Trophoblast cell (in vitro differentiated cells and primary cell): ENCODE measurements at regions not wholly inside any gene's neighbourhood (a gene's known extent, or its start where the extent isn't known, plus 50 kb on each side); places are given as distances from the start of the nearest gene placed in this dataset.
"Not testable (repeated sequence)": the region's sequence is repeated elsewhere in the genome, so short reads cannot be mapped to it uniquely, and the experiment has no call there.

ENCODE experiments used
- DNase-seq, 2 donors: peaks; one replicate each; pipeline ENCODE4 v3.0.0-alpha.2; 2016
- H2AFZ ChIP-seq: 2 replicates; pipeline ENCODE4 v1.6.1; 2013; ENCODE audit warnings: low read length, moderate library complexity, mild to moderate bottlenecking; ENCODE audit not compliant: insufficient read depth, poor library complexity
- H2AK5ac ChIP-seq: 2 replicates; pipeline ENCODE4 v1.6.1; 2013; ENCODE audit warnings: mild to moderate bottlenecking, low read length
- H2BK120ac ChIP-seq: 2 replicates; pipeline ENCODE4 v1.6.1; 2013; ENCODE audit warnings: low read length, mild to moderate bottlenecking, moderate library complexity; ENCODE audit not compliant: insufficient read depth, poor library complexity
- H2BK12ac ChIP-seq: 2 replicates; pipeline ENCODE4 v1.6.1; 2013; ENCODE audit warnings: mild to moderate bottlenecking, low read length, moderate library complexity
- H2BK5ac ChIP-seq: 2 replicates; pipeline ENCODE4 v1.6.1; 2013; ENCODE audit warnings: low read length, low read depth, moderate library complexity, mild to moderate bottlenecking; ENCODE audit not compliant: poor library complexity
- H3K14ac ChIP-seq: 2 replicates; pipeline ENCODE4 v1.6.1; 2013; ENCODE audit warnings: mild to moderate bottlenecking, low read length
- H3K18ac ChIP-seq: 2 replicates; pipeline ENCODE4 v1.6.1; 2013; ENCODE audit warnings: mild to moderate bottlenecking, low read length
- H3K23ac ChIP-seq: 2 replicates; pipeline ENCODE4 v1.6.1; 2013; ENCODE audit warnings: low read length
- H3K27ac ChIP-seq: 2 replicates; pipeline ENCODE4 v1.5.1; 2013; ENCODE audit warnings: low read depth, mild to moderate bottlenecking, inconsistent platforms, low read length, moderate library complexity
- H3K27me3 ChIP-seq: 2 replicates; pipeline ENCODE4 v1.6.1; 2013; ENCODE audit warnings: inconsistent platforms, mild to moderate bottlenecking, low read length, moderate library complexity; ENCODE audit not compliant: insufficient read depth
- H3K36me3 ChIP-seq, 2 experiments: 1 replicate in 1 of 2; 2 replicates in 1 of 2; pipeline ENCODE4 v1.6.1; 2013; ENCODE audit warnings: low read length in 2 of 2, mild to moderate bottlenecking in 2 of 2, moderate library complexity in 1 of 2; ENCODE audit not compliant: insufficient read depth in 2 of 2, control insufficient read depth in 1 of 2
- H3K4ac ChIP-seq: 2 replicates; pipeline ENCODE4 v1.6.1; 2013; ENCODE audit warnings: low read depth, mild to moderate bottlenecking, low read length, moderate library complexity
- H3K4me1 ChIP-seq, 2 experiments: 1 replicate in 1 of 2; 2 replicates in 1 of 2; pipeline ENCODE4 v1.6.1; 2013; ENCODE audit warnings: low read length in 2 of 2, mild to moderate bottlenecking in 2 of 2, moderate library complexity in 1 of 2; ENCODE audit not compliant: insufficient read depth in 2 of 2, control insufficient read depth in 1 of 2
- H3K4me2 ChIP-seq: 2 replicates; pipeline ENCODE4 v1.6.1; 2013; ENCODE audit warnings: inconsistent platforms, mild to moderate bottlenecking, low read length, moderate library complexity
- H3K4me3 ChIP-seq: 2 replicates; pipeline ENCODE4 v1.5.1; 2013; ENCODE audit warnings: mild to moderate bottlenecking, low read depth, low read length, inconsistent platforms
- H3K79me1 ChIP-seq: one replicate; pipeline ENCODE4 v1.6.1; 2013; ENCODE audit warnings: low read length
- H3K79me2 ChIP-seq: 2 replicates; pipeline ENCODE4 v1.6.1; 2013; ENCODE audit warnings: low read length, mild to moderate bottlenecking; ENCODE audit not compliant: control insufficient read depth, insufficient read depth, poor library complexity
- H3K9ac ChIP-seq: 2 replicates; pipeline ENCODE4 v1.6.1; 2013; ENCODE audit warnings: mild to moderate bottlenecking, low read length
- H3K9me3 ChIP-seq: 2 replicates; pipeline ENCODE4 v1.6.1; 2013; ENCODE audit warnings: low read depth, mild to moderate bottlenecking, control low read depth, inconsistent platforms, low read length; ENCODE audit not compliant: insufficient read depth
- H4K12ac ChIP-seq: 2 replicates; pipeline ENCODE4 v1.6.1; 2013; ENCODE audit warnings: low read depth, mild to moderate bottlenecking, low read length, moderate library complexity
- H4K8ac ChIP-seq: 2 replicates; pipeline ENCODE4 v1.6.1; 2013; ENCODE audit warnings: low read depth, mild to moderate bottlenecking, low read length, moderate library complexity
- H4K91ac ChIP-seq: one replicate; pipeline ENCODE4 v1.6.1; 2013; ENCODE audit warnings: low read depth, mild to moderate bottlenecking, low read length, moderate library complexity
- WGBS: extraction: QIAGEN DNeasy Blood & Tissue Kit; methylation state at CpG from one replicate; pipeline ENCODE4 v1.1.7; 2013; ENCODE audit warnings: missing lambda C conversion rate; ENCODE audit not compliant: insufficient read length, insufficient coverage; ENCODE audit errors: extremely low coverage; 5-methylcytosine and 5-hydroxymethylcytosine counted together

DNA sequence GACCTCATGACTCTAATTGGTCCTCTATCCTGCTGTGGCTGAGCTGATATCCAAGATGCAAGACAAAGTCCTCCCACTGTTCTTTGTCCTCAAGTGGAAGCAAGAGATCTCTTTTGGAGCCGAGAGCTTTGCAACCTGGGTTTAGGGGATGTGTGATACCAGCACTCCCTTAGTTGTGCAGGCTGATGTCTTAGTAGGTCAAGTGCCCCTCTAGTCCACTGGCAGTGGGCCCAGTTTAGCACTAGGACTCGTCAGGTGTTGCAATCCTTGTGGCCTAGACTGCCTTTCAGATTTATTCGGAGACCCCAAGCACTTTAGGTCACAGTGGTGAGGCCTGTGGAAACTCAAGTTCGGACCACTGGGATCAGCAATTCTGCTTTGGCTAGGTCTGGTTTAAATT lies 64.0 kb downstream of the GPRASP3 start:
- Histone ChIP-seq H3K27me3 (no peaks in the 10 kb centered on the region), H3K4me3 (no peak overlapping the region)

DNA sequence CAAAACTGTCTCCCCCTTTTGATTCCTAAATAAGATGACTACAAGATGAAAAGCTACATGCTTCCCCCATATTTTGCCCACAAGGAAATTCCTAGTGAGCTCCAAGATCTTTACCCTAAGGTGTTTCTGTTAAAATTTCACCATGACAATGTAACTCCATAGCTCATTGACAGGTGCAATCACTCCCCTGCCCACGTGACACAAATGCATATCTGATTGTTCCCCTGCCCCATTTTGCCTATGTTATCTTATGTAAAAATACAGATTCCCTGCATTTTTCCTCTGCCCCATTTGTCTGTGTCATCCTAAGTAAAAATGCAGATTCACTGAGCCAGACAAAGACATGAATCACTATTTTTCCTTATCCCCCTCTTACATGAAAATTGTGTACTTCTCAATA lies 66.7 kb downstream of the GPRASP3 start:
- Histone ChIP-seq H3K14ac (no peak overlapping the region), H3K9ac (no peak overlapping the region), H3K9me3 (no peaks in the 10 kb centered on the region)

More for the DNA sequence above, 64.0 kb downstream of the GPRASP3 start:
- no peaks in the 10 kb centered on the region for H3K4me1 ChIP-seq
- no peak overlapping the region for H4K12ac ChIP-seq
- no peaks in the 10 kb centered on the region for H3K36me3 ChIP-seq
- H3K4ac ChIP-seq = no peak overlapping the region
- H3K79me1 ChIP-seq = no peaks in the 10 kb centered on the region
- H3K27ac ChIP-seq = no peak overlapping the region
- no peaks in the 10 kb centered on the region for H3K9me3 ChIP-seq
- H3K14ac ChIP-seq = no peak overlapping the region
- no peak overlapping the region for H2BK12ac ChIP-seq
- H2BK120ac ChIP-seq = no peak overlapping the region
- H2BK5ac ChIP-seq = no peak overlapping the region
- no peak overlapping the region for H3K9ac ChIP-seq
- H2AFZ ChIP-seq = no peak overlapping the region
- no peak overlapping the region for H4K91ac ChIP-seq
- no CpG with 5 or more reads among the region's 4 CpGs for WGBS
- DNase-seq = no peak
- H3K4me2 ChIP-seq = no peak overlapping the region
- H4K8ac ChIP-seq = no peak overlapping the region
- no peak overlapping the region for H3K23ac ChIP-seq
- H3K18ac ChIP-seq = no peak overlapping the region
- H2AK5ac ChIP-seq = no peak overlapping the region
- H3K79me2 ChIP-seq = no peaks in the 10 kb centered on the region

DNA sequence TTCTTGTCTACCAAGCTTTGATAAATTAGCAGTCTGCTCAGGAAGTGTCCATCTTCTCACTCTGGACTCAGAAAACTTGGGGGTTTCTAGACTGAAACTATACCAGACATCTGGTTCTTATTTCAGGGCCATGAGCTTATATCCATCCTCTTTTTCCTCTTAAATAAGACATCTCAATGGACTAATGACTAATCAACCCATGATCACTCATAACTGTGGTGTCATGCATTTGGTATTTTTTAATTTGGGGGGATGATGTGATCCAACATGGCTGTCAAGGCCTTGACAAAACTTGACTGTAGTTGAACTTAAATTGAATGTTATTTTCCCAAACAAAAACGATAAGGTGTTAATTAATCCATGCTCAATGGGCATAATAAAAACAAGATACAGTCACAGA lies 87.8 kb downstream of the GPRASP3 start:
- H2BK5ac ChIP-seq = no peak overlapping the region
- H2BK120ac ChIP-seq = no peak overlapping the region
- no peak overlapping the region for H4K12ac ChIP-seq
- H3K36me3 ChIP-seq = no peaks in the 10 kb centered on the region
- no peaks in the 10 kb centered on the region for H3K79me2 ChIP-seq
- no peak overlapping the region for H3K27ac ChIP-seq
- H2AFZ ChIP-seq = no peak overlapping the region
- H3K18ac ChIP-seq = no peak overlapping the region
- H2BK12ac ChIP-seq = no peak overlapping the region
- H3K23ac ChIP-seq = no peak overlapping the region
- H4K8ac ChIP-seq = no peak overlapping the region
- H3K9me3 ChIP-seq = no peaks in the 10 kb centered on the region
- no peaks in the 10 kb centered on the region for H3K27me3 ChIP-seq
- H2AK5ac ChIP-seq = no peak overlapping the region
- H3K4me3 ChIP-seq = no peak overlapping the region
- no peak overlapping the region for H3K14ac ChIP-seq
- no peak overlapping the region for H3K4me2 ChIP-seq
- H3K79me1 ChIP-seq = no peaks in the 10 kb centered on the region
- no peak overlapping the region for H3K9ac ChIP-seq
- WGBS = no CpG with 5 or more reads among the region's 1 CpG
- H3K4me1 ChIP-seq = no peaks in the 10 kb centered on the region
- no peak overlapping the region for H4K91ac ChIP-seq
- DNase-seq = no peak
- H3K4ac ChIP-seq = no peak overlapping the region

More for the DNA sequence above, 66.7 kb downstream of the GPRASP3 start:
- Histone ChIP-seq H3K4me2 (no peak overlapping the region), H3K4me3 (no peak overlapping the region), H2BK12ac (no peak overlapping the region), H3K27ac (no peak overlapping the region), H3K79me2 (no peaks in the 10 kb centered on the region), H3K79me1 (no peaks in the 10 kb centered on the region), H2BK5ac (no peak overlapping the region), H4K91ac (no peak overlapping the region), H3K4ac (no peak overlapping the region), H2BK120ac (no peak overlapping the region), H3K18ac (no peak overlapping the region), H2AFZ (no peak overlapping the region), H3K27me3 (no peaks in the 10 kb centered on the region), H2AK5ac (no peak overlapping the region), H3K36me3 (no peaks in the 10 kb centered on the region), H4K8ac (no peak overlapping the region), H3K4me1 (no peaks in the 10 kb centered on the region), H3K23ac (no peak overlapping the region), H4K12ac (no peak overlapping the region)
- DNase-seq = no peak
- no CpG with 5 or more reads among the region's 1 CpG for WGBS

DNA sequence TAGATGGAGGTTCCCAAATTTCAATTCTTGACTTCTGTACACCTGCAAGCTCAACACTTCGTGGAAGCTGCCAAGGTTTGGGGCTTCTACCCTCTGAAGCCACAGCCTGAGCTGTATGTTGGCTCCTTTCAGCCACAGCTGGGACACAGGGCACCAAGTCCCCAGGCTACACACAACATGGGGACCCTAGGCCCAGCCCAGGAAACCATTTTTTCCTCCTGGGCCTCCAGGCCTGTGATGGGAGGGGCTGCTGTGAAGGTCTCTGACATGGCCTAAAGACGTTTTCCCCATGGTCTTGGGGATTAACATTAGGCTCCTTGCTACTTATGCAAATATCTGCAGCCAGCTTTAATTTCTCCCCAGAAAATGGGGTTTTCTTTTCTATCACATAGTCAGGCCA lies 97.7 kb downstream of the GPRASP3 start:
- H3K79me1 ChIP-seq, H3K79me2 ChIP-seq, DNase-seq, H3K4me2 ChIP-seq, H3K4me1 ChIP-seq, H3K9me3 ChIP-seq, H2BK12ac ChIP-seq, H3K27me3 ChIP-seq, H2BK5ac ChIP-seq, H4K12ac ChIP-seq, H4K8ac ChIP-seq, H3K27ac ChIP-seq, H3K18ac ChIP-seq, H2BK120ac ChIP-seq, H3K36me3 ChIP-seq, H4K91ac ChIP-seq, H3K14ac ChIP-seq, H3K9ac ChIP-seq, H3K4ac ChIP-seq, H3K4me3 ChIP-seq, H3K23ac ChIP-seq, H2AFZ ChIP-seq, H2AK5ac ChIP-seq: not testable (repeated sequence)
- no CpG with 5 or more reads among the region's 2 CpGs for WGBS
